NCI-H2171 (cell line): ENCODE measurements at regions not wholly inside any gene's neighbourhood (a gene's known extent, or its start where the extent isn't known, plus 50 kb on each side); places are given as distances from the start of the nearest gene placed in this dataset.

Experiments
- DNase-seq: peaks from one replicate; lab custom pipeline; 2025; lab: John Stamatoyannopoulos, UW

- no peak for DNase-seq
These were observed 363.9 kb upstream of the ZNF507 start for GRCh38 chr19:31981545-31981944.

GRCh38 chr19:31983647-31984046 lies 361.8 kb upstream of the ZNF507 start:
- no peak for DNase-seq

GRCh38 chr19:31985001-31985605 lies 360.3 kb upstream of the ZNF507 start:
- DNase-seq: no peak

GRCh38 chr19:31986951-31987350 lies 358.5 kb upstream of the ZNF507 start:
- DNase-seq: no peak

DNA sequence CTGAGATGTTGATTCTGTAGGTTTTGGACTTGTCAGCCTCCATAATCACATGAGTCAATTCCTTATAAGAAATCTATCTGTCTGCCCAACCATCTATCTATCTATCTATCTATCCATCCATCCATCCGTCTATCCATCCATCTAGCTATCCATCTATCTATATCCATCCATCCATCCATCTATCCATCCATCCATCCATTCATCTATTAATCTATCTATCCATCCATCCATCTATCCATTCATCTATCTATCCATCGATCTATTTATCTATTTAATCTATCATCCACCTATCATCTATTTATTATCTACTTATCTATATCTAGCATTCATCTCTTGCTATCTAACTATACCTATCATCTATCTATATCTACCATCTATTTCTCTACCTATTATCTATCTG lies 357.2 kb upstream of the ZNF507 start:
- no peak for DNase-seq

GRCh38 chr19:31991984-31992655 lies 353.3 kb upstream of the ZNF507 start:
- DNase-seq: no peak

DNA sequence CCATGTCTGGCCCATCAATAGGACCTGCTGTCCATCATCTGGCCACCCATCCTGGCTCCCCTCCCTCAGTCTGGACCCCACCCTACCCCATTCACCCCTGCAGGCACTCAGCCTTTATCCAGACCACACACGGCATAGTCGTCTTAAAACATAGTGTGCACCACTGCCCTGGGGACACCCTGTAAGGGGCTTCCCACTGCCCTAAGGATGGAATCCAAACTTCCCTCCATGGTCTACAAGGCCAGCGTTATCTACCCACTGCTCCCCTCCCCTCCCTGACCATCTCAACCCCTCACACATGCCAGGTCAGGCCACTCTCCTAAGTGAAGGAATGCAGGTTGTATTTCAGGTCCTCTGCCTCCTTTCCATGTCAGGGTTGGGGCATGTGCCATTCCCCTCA lies 352.7 kb upstream of the ZNF507 start:
- no peak for DNase-seq

DNA sequence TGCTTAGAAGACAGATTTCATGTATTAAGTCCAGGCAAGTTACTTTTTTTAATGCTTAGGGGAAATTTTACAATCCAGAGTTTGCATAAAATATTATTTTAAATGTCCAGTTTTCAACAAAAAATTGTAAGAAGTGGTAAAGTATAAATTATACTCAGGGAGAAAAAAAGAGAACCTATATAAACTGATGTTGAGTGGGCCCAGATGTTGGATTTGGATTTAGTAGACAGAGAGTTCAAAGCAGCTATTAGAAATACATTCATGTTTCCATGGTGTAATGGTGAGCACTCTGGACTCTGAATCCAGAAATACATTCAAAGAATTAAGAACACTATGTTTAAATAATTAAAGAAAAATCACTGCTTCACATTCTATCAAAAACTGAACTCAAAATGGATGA lies 349.9 kb upstream of the ZNF507 start:
- no peak for DNase-seq

GRCh38 chr19:32010071-32010470 lies 335.3 kb upstream of the ZNF507 start:
- DNase-seq: no peak

GRCh38 chr19:32012206-32012605 lies 333.2 kb upstream of the ZNF507 start:
- DNase-seq: no peak

GRCh38 chr19:32012886-32013631 lies 332.4 kb upstream of the ZNF507 start:
- DNase-seq: no peak

- no peak for DNase-seq
These were observed 328.0 kb upstream of the ZNF507 start for GRCh38 chr19:32017176-32017953.

DNA sequence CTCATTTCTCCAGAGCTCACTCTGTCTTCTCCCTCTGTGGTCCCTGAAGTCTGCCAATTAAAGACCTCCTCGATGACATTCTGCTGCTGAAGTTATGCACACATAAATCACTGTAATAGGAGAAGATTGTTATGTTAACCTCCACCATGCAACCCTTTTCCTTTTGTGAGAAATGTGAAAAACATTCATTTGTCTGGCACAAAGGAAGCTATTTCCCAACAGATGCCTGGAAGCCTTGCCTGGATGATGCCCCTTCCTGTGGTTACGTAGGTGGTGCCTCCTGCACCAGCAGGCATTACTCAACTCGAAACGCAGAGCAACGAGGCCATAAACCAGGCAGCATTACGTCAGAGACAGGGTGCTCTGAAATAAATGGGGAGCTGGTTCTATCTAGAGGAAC lies 327.4 kb upstream of the ZNF507 start:
- DNase-seq: no peak

DNA sequence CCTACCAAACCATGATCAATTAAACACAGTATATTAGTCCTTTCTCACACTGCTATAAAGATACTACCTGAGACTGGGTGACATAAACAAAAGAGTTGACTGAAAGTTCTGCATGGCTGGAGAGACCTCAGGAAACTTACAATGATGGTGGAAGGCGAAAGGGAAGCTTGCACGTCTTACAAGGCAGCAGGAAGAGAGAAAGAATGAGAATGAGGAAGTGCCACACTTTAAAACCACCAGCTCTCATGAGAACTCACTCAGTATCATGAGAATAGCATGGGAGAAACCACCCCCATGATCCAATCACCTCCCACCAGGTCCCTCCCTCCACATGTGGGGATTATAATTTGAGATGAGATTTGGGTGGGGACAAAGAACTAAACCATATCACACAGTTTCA lies 324.9 kb upstream of the ZNF507 start:
- DNase-seq: no peak

- DNase-seq: no peak
These were observed 323.3 kb upstream of the ZNF507 start for GRCh38 chr19:32022044-32022640.

DNA sequence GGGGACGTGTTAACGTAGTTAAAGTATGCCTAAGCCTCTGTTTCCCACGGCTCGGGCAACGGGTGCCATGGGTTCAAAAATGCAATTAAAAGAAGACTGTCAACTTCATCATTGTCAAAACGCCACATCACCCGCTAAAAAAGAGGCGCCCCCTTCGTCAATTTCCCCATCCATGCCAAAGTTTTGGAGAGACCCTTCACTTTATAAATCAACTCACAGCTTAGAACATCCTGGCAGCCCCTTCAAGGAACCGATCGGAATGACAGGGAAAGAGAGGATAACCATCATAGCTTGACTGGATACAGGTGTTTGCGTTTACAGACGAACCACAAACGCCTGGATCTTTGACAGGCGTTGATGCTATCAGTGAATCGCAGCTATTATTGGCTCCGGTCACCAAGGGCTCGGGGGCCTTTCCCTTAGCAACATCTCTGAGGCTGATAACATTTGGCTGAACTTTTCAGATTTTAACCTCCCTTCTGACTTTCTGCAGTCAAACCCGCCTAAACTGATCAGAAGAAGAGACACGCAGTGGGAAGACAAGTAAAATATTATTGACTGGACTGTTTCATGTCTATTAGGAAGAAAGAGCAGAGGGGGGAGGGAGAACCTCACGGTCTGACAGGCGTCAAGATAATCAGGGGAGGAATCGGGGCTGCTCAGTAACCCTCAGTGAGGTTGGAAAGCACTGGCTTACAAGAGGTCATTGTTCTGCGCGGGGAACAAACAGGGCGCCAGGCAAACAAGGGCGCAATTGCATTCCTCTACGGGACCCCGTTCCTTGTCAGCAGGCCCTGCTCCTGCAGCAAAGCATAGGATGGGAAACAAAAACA lies 322.5 kb upstream of the ZNF507 start:
- DNase-seq: no peak

- no peak for DNase-seq
These were observed 321.9 kb upstream of the ZNF507 start for GRCh38 chr19:32023564-32023832.

- DNase-seq: no peak
These were observed 316.2 kb upstream of the ZNF507 start for GRCh38 chr19:32029235-32029634.

- DNase-seq: no peak
These were observed 312.8 kb upstream of the ZNF507 start for GRCh38 chr19:32032561-32032960.

DNA sequence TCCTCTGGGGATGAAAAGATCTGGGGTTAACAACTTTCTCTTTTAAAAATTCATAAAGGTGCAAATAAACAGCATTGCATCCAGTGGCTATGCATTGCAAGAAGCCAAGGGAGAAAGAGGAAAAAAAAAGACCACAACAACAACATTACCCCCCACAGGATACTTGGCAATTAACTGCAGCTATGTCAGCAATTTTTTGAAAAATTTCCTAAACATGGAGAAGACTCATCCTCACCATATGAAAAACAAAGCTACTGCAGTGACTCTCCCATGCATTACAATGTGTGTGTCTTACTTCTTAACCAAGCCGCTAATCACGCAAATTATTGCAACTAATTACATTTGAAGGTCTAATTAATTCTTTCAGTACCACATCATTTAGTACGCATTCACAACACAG lies 309.8 kb upstream of the ZNF507 start:
- no peak for DNase-seq
